Neural crest cell (in vitro differentiated cells): ENCODE measurements at regions not wholly inside any gene's neighbourhood (a gene's known extent, or its start where the extent isn't known, plus 50 kb on each side); places are given as distances from the start of the nearest gene placed in this dataset.
A peak's percentile ranks its signal among the peaks of the same experiment; 100 is the strongest.
"Not testable (repeated sequence)": the region's sequence is repeated elsewhere in the genome, so short reads cannot be mapped to it uniquely, and the experiment has no call there.

Experiments used
- DNase-seq: peaks from one replicate; pipeline ENCODE4 v3.0.0; 2021; ENCODE audit warnings: low read depth, mixed read lengths, low spot score
- H3K27ac Mint-ChIP-seq: one replicate; pipeline ENCODE4 v1.8.0; 2021; ENCODE audit warnings: mild to moderate bottlenecking, mixed read lengths; ENCODE audit not compliant: unreplicated experiment
- H3K27me3 Mint-ChIP-seq: 2 replicates; pipeline ENCODE4 v1.8.0; 2021; ENCODE audit warnings: low read depth, mild to moderate bottlenecking, mixed read lengths
- H3K36me3 Mint-ChIP-seq: 2 replicates; pipeline ENCODE4 v1.8.0; 2021; ENCODE audit warnings: low read depth, mild to moderate bottlenecking, mixed read lengths
- H3K4me1 Mint-ChIP-seq: 2 replicates; pipeline ENCODE4 v1.8.0; 2021; ENCODE audit warnings: mixed read lengths
- H3K4me3 Mint-ChIP-seq: one replicate; pipeline ENCODE4 v1.8.0; 2021; ENCODE audit warnings: mild to moderate bottlenecking, mixed read lengths
- H3K9me3 Mint-ChIP-seq: 2 replicates; pipeline ENCODE4 v1.8.0; 2021; ENCODE audit warnings: mixed read lengths
- TF ChIP-seq, protein P1 (sequence below): fragments of 200-600 bp; sonication (generic); conservative IDR thresholded peaks from 2 replicates; pipeline ENCODE4 v1.5.0; 2021; ENCODE audit warnings: antibody characterized with exemption, mild to moderate bottlenecking

DNA sequence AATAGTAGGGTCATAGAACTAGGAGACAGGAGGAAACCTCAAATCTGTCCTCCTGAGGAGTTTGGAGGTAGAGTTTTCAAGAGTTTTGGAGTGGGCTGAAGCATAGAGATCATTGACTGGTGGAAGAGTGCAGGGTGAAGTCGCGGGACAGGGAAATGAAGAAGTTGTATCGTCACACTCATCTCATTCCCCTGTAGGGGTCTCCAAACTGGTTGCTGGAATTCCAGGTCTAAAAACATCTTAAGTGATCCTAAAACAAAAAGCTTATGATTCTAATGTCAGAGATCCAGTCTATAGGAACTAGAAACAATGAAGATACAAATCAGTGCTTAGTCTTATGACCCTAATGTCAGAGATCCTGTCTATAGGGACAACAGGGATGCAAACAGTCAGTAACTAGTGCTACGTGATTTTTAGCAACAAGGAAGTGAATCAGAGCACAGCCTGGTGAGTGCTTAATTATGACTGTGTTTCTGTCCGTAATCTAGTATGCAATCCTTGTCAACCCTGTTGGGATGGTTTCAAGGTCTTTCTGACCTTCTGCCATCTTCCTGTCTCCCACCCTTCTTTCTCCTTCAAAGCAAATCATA is 139.4 kb downstream of the SKIDA1 start:
- no peaks in the 10 kb centered on the region for H3K9me3 Mint-ChIP-seq
- no peaks in the 10 kb centered on the region for H3K36me3 Mint-ChIP-seq
- H3K4me3 Mint-ChIP-seq = no peak overlapping the region
- no peak overlapping the region for H3K27ac Mint-ChIP-seq
- H3K4me1 Mint-ChIP-seq = peaks cover 18% of the 10 kb centered on the region
- no peak for DNase-seq
- H3K27me3 Mint-ChIP-seq = no peaks in the 10 kb centered on the region
- TF ChIP-seq, protein P1, sequence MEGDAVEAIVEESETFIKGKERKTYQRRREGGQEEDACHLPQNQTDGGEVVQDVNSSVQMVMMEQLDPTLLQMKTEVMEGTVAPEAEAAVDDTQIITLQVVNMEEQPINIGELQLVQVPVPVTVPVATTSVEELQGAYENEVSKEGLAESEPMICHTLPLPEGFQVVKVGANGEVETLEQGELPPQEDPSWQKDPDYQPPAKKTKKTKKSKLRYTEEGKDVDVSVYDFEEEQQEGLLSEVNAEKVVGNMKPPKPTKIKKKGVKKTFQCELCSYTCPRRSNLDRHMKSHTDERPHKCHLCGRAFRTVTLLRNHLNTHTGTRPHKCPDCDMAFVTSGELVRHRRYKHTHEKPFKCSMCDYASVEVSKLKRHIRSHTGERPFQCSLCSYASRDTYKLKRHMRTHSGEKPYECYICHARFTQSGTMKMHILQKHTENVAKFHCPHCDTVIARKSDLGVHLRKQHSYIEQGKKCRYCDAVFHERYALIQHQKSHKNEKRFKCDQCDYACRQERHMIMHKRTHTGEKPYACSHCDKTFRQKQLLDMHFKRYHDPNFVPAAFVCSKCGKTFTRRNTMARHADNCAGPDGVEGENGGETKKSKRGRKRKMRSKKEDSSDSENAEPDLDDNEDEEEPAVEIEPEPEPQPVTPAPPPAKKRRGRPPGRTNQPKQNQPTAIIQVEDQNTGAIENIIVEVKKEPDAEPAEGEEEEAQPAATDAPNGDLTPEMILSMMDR = no peak

DNA sequence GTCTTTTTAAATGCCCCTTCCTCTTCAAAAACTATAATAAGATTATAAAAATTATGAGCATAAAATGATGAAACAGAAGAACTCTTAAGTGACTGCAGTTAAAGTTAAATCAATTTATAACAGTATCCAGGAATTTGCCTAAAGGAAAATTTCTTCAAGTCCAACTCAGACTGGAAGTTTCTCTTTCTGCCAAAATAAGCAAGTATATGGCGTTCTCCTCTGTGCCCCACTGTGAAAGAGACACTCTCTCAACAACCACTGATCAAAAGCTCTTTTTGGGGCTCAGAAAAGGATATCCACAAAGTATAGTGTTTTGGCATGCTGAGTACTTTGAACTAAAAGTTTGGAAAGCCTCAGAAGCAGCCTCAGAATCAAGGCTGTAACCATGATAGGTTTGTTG is 139.9 kb downstream of the SKIDA1 start:
- DNase-seq = no peak
- Mint-ChIP-seq H3K9me3 (no peaks in the 10 kb centered on the region), H3K27ac (no peak overlapping the region), H3K27me3 (no peaks in the 10 kb centered on the region), H3K36me3 (no peaks in the 10 kb centered on the region), H3K4me1 (peaks cover 17% of the 10 kb centered on the region), H3K4me3 (no peak overlapping the region)
- TF ChIP-seq, protein P1 = no peak

DNA sequence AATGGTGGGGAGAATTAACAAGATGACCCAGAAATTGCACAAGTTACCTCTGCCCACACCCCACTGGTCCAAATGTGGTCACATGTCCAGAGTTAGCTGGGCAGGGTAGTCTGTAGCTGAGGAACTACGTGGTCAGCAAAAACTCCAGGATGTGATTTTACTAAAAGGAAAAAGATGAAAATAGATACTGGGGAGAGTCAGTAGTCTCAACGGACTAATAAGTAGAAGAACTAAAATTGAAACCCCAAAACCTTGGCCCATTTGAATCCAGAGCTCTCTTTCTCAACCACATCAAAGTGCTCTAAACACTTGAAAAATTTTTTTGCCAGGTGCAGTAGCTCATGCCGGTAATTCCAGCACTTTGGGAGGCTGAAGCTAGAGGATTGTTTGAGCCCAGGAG is 146.3 kb downstream of the SKIDA1 start:
- Mint-ChIP-seq H3K4me3 (no peak overlapping the region), H3K9me3 (no peaks in the 10 kb centered on the region), H3K27me3 (no peaks in the 10 kb centered on the region), H3K4me1 (no peaks in the 10 kb centered on the region), H3K36me3 (no peaks in the 10 kb centered on the region), H3K27ac (no peak overlapping the region)
- TF ChIP-seq, protein P1 = no peak
- DNase-seq = no peak

DNA sequence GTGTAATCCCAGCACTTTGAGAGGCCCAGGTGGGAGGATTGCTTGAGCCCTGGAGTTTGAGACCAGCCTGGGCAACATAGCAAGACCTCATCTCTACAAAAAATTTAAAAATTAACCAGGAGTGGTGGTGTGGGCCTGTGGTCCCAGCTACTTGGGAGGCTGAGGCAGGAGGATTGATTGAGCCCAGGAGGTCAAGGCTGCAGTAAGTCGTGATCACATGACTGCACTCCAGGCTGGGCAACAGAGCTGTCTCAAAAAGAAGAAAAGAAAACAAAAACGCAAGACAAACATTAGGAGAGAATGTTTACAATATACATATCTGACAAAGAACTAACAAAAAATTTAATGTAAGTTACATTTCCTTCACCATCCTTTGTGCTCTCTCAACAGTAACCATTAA is 150.2 kb downstream of the SKIDA1 start:
- H3K9me3 Mint-ChIP-seq, H3K4me1 Mint-ChIP-seq, H3K4me3 Mint-ChIP-seq, DNase-seq, H3K36me3 Mint-ChIP-seq, H3K27me3 Mint-ChIP-seq: not testable (repeated sequence)
- H3K27ac Mint-ChIP-seq = peak overlapping the region; percentile 67

DNA sequence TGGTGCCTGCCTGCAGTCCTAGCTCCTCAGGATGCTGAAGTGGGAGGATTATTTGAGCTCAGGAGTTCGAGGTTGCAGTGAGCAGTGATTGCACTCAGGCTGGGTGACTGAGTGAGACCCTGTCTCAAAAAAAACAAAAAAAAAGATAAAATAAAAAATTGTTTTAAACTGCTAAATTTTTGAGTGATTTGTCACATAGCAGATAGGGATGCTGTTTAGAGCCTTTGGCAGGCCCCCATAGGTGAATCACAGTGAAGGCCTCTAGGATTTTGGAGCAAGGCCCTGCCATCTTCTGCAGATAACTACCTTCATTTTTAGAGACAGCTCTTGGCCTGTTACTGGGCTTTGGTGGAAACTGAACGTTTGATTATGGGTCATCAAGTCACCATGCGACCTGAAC is 151.6 kb downstream of the SKIDA1 start:
- not testable (repeated sequence) for H3K4me3 Mint-ChIP-seq, H3K36me3 Mint-ChIP-seq, DNase-seq, H3K9me3 Mint-ChIP-seq, H3K4me1 Mint-ChIP-seq, H3K27me3 Mint-ChIP-seq
- peak overlapping the region; percentile 67 for H3K27ac Mint-ChIP-seq

GRCh38 chr10:21372651-21373410 is 152.7 kb downstream of the SKIDA1 start:
- no peaks in the 10 kb centered on the region for H3K9me3 Mint-ChIP-seq
- TF ChIP-seq, protein P1 = no peak
- H3K4me3 Mint-ChIP-seq = no peak overlapping the region
- H3K36me3 Mint-ChIP-seq = peaks cover 2% of the 10 kb centered on the region
- H3K27me3 Mint-ChIP-seq = no peaks in the 10 kb centered on the region
- peaks cover 17% of the 10 kb centered on the region for H3K4me1 Mint-ChIP-seq
- DNase-seq = no peak
- no peak overlapping the region for H3K27ac Mint-ChIP-seq
